ENCODE measurements at regions not wholly inside any gene's neighbourhood (a gene's known extent, or its start where the extent isn't known, plus 50 kb on each side); places are given as distances from the start of the nearest gene placed in this dataset.

GRCh38 chr5:144773628-144774027, 603.0 kb downstream of the KCTD16 start:
- Histone ChIP-seq H3K4me1 (ENCODE audit: insufficient read depth) (0 out of 2 replicates have a peak, but pooled peaks cover 4% of the 10 kb centered on the region), H3K4me3 (no peak overlapping the region), H3F3A (ENCODE audit: insufficient read depth) (no peaks in the 10 kb centered on the region), H3K9me3 (ENCODE audit: low read depth) (no peaks in the 10 kb centered on the region), H2AFZ (no peak overlapping the region), H3K79me2 (ENCODE audit: insufficient read depth) (no peaks in the 10 kb centered on the region), H3K4me2 (ENCODE audit: unreplicated experiment) (no peak overlapping the region), H4K20me1 (ENCODE audit: insufficient read depth) (no peaks in the 10 kb centered on the region), H3K27me3 (replicated peaks; ENCODE audit: insufficient read depth) (no peaks in the 10 kb centered on the region), H3K9ac (no peak overlapping the region), H3K36me3 (ENCODE audit: low read depth) (no peaks in the 10 kb centered on the region), H3K9me2 (ENCODE audit: insufficient read depth) (no peaks in the 10 kb centered on the region; the same call in 1 of the 2 replicates), H3K27ac (no peak overlapping the region)
- 58 to 63% methylated on average over 4 of the region's 4 CpGs for WGBS, 2 experiments (ENCODE audit: low coverage in 1 of 2, low lambda C conversion rate in 2 of 2, missing lambda C conversion rate in 2 of 2)
- in situ Hi-C loops (cut with MboI): no loop called here
- TF ChIP-seq EZH2phosphoT487 (IDR thresholded peaks at IDR 0.05; ENCODE audit: insufficient read depth, low read depth) (no peak), EZH2 (IDR thresholded peaks at IDR 0.05; ENCODE audit: insufficient read depth, poor library complexity, severe bottlenecking) (no peak)
- no peak for DNase-seq

- H3K79me2 ChIP-seq (ENCODE audit: insufficient read depth): no peaks in the 10 kb centered on the region
- in situ Hi-C loops (cut with MboI): no loop called here
- DNase-seq: no peak
Measured at GRCh38 chr5:144771802-144772201, 601.1 kb downstream of the KCTD16 start.

DNA sequence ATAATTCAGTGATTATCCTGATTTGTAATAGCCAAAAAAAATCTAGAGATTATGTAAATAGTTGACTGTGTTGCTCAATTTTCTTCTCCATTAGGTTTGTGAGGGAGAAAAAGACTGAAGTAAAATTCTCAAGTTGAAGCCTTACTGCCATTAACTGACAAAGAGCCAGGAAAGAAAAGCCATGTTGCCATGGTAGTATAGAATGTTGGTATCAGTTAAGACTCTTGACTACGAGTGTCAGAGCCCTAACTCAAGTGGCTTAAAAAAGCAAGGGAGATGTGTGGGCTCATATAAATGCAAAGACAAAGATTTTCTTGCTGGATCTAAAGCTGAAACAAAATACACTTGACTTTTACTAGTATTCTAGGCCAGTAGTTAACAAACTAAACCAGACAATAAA, 571.7 kb downstream of the KCTD16 start:
- 12 to 13% methylated on average over 1 of the region's 1 CpG for WGBS, 2 experiments (ENCODE audit: low coverage in 1 of 2, low lambda C conversion rate in 2 of 2, missing lambda C conversion rate in 2 of 2)
- Histone ChIP-seq H3K9me3 (ENCODE audit: low read depth) (no peaks in the 10 kb centered on the region), H3K4me3 (no peak overlapping the region), H4K20me1 (ENCODE audit: insufficient read depth) (no peaks in the 10 kb centered on the region), H3K4me1 (ENCODE audit: insufficient read depth) (no peaks in the 10 kb centered on the region), H3K27ac (no peak overlapping the region), H3F3A (ENCODE audit: insufficient read depth) (no peaks in the 10 kb centered on the region), H3K4me2 (ENCODE audit: unreplicated experiment) (no peak overlapping the region), H3K9me2 (ENCODE audit: insufficient read depth) (no peaks in the 10 kb centered on the region), H3K27me3 (replicated peaks; ENCODE audit: insufficient read depth) (no peaks in the 10 kb centered on the region), H3K79me2 (ENCODE audit: insufficient read depth) (no peaks in the 10 kb centered on the region), H2AFZ (no peak overlapping the region), H3K36me3 (ENCODE audit: low read depth) (no peaks in the 10 kb centered on the region), H3K9ac (no peak overlapping the region)
- no peak for DNase-seq
- TF ChIP-seq EZH2phosphoT487 (IDR thresholded peaks at IDR 0.05; ENCODE audit: insufficient read depth, low read depth) (no peak), EZH2 (IDR thresholded peaks at IDR 0.05; ENCODE audit: insufficient read depth, poor library complexity, severe bottlenecking) (no peak)
- in situ Hi-C loops (cut with MboI): no loop called here

More at GRCh38 chr5:144771802-144772201, 601.1 kb downstream of the KCTD16 start:
- Histone ChIP-seq H3K36me3 (ENCODE audit: low read depth) (no peaks in the 10 kb centered on the region), H3K4me2 (ENCODE audit: unreplicated experiment) (no peak overlapping the region), H2AFZ (no peak overlapping the region), H3K9me2 (ENCODE audit: insufficient read depth) (no peaks in the 10 kb centered on the region; the same call in 1 of the 2 replicates), H4K20me1 (ENCODE audit: insufficient read depth) (no peaks in the 10 kb centered on the region), H3K4me1 (ENCODE audit: insufficient read depth) (no peaks in the 10 kb centered on the region), H3K9ac (no peak overlapping the region), H3K27ac (no peak overlapping the region), H3F3A (ENCODE audit: insufficient read depth) (no peaks in the 10 kb centered on the region), H3K9me3 (ENCODE audit: low read depth) (no peaks in the 10 kb centered on the region), H3K27me3 (replicated peaks; ENCODE audit: insufficient read depth) (no peaks in the 10 kb centered on the region), H3K4me3 (no peak overlapping the region)
- 74 to 87% methylated on average over 2 of the region's 2 CpGs for WGBS, 2 experiments (ENCODE audit: low coverage in 1 of 2, low lambda C conversion rate in 2 of 2, missing lambda C conversion rate in 2 of 2)
- TF ChIP-seq EZH2phosphoT487 (IDR thresholded peaks at IDR 0.05; ENCODE audit: insufficient read depth, low read depth) (no peak), EZH2 (IDR thresholded peaks at IDR 0.05; ENCODE audit: insufficient read depth, poor library complexity, severe bottlenecking) (no peak)

GRCh38 chr5:144731786-144732185, 561.1 kb downstream of the KCTD16 start:
- no peak overlapping the region for H2AFZ ChIP-seq
- H3K9me2 ChIP-seq (ENCODE audit: insufficient read depth): no peaks in the 10 kb centered on the region; the same call in 1 of the 2 replicates
- H3K4me2 ChIP-seq (ENCODE audit: unreplicated experiment): no peak overlapping the region
- no peaks in the 10 kb centered on the region for H3K36me3 ChIP-seq (ENCODE audit: low read depth)
- no peaks in the 10 kb centered on the region for H3K79me2 ChIP-seq (ENCODE audit: insufficient read depth)
- DNase-seq: no peak
- no peaks in the 10 kb centered on the region for H3K27me3 ChIP-seq (replicated peaks; ENCODE audit: insufficient read depth)
- H3K9me3 ChIP-seq (ENCODE audit: low read depth): no peaks in the 10 kb centered on the region
- H3K9ac ChIP-seq: no peak overlapping the region
- in situ Hi-C loops (cut with MboI): no loop called here
- no peak overlapping the region for H3K27ac ChIP-seq
- no peak overlapping the region for H3K4me3 ChIP-seq
- H4K20me1 ChIP-seq (ENCODE audit: insufficient read depth): no peaks in the 10 kb centered on the region
- no peaks in the 10 kb centered on the region for H3K4me1 ChIP-seq (ENCODE audit: insufficient read depth)
- 0 to 5% methylated on average over 1 of the region's 1 CpG for WGBS, 2 experiments (ENCODE audit: low coverage in 1 of 2, low lambda C conversion rate in 2 of 2, missing lambda C conversion rate in 2 of 2)
- TF ChIP-seq EZH2 (IDR thresholded peaks at IDR 0.05; ENCODE audit: insufficient read depth, poor library complexity, severe bottlenecking) (no peak), EZH2phosphoT487 (IDR thresholded peaks at IDR 0.05; ENCODE audit: insufficient read depth, low read depth) (no peak)
- H3F3A ChIP-seq (ENCODE audit: insufficient read depth): no peaks in the 10 kb centered on the region

DNA sequence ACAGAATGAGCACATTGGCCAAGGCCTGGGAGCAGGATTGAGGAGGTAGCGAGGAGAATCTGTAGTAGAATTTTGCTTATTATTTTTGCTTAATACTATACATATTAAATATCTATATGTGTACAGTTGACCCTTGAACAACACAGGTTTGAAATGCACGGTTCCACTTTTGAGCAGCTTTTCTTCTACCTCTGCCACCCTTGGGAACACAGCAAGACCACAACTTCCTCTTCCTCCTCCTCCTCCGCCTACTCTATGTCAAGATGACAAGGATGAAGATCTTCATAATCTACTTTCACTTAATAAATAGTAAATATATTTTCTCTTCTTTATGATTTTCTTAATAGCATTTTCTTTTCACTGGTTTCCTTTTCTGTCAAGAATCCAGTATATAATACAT, 541.4 kb downstream of the KCTD16 start:
- H3K4me2 ChIP-seq (ENCODE audit: unreplicated experiment): no peak overlapping the region
- H3F3A ChIP-seq (ENCODE audit: insufficient read depth): no peaks in the 10 kb centered on the region
- H2AFZ ChIP-seq: no peak overlapping the region
- H3K9me2 ChIP-seq (ENCODE audit: insufficient read depth): no peaks in the 10 kb centered on the region
- H3K79me2 ChIP-seq (ENCODE audit: insufficient read depth): no peaks in the 10 kb centered on the region
- in situ Hi-C loops (cut with MboI): no loop called here
- H4K20me1 ChIP-seq (ENCODE audit: insufficient read depth): no peaks in the 10 kb centered on the region
- no peaks in the 10 kb centered on the region for H3K9me3 ChIP-seq (ENCODE audit: low read depth)
- H3K36me3 ChIP-seq (ENCODE audit: low read depth): no peaks in the 10 kb centered on the region
- no peaks in the 10 kb centered on the region for H3K4me1 ChIP-seq (ENCODE audit: insufficient read depth)
- H3K9ac ChIP-seq: no peak overlapping the region
- no peak for DNase-seq
- no peaks in the 10 kb centered on the region for H3K27me3 ChIP-seq (replicated peaks; ENCODE audit: insufficient read depth)
- H3K27ac ChIP-seq: no peak overlapping the region
- WGBS, 2 experiments (ENCODE audit: low coverage in 1 of 2, low lambda C conversion rate in 2 of 2, missing lambda C conversion rate in 2 of 2): 23 to 40% methylated on average over 3 of the region's 3 CpGs
- TF ChIP-seq EZH2 (IDR thresholded peaks at IDR 0.05; ENCODE audit: insufficient read depth, poor library complexity, severe bottlenecking) (no peak), EZH2phosphoT487 (IDR thresholded peaks at IDR 0.05; ENCODE audit: insufficient read depth, low read depth) (no peak)
- no peak overlapping the region for H3K4me3 ChIP-seq
